SW480 (cell line): ENCODE measurements at regions not wholly inside any gene's neighbourhood (a gene's known extent, or its start where the extent isn't known, plus 50 kb on each side); places are given as distances from the start of the nearest gene placed in this dataset.

Experiments
- DNase-seq: peaks from one replicate; pipeline ENCODE4 v3.0.0-alpha.2; 2016; ENCODE audit warnings: low spot score

GRCh38 chr16:73529303-73530012, 481.5 kb upstream of the ZFHX3 start:
- DNase-seq: no peak

- DNase-seq: peak; percentile 25
These were observed 479.3 kb upstream of the ZFHX3 start for GRCh38 chr16:73527187-73527586.

- no peak for DNase-seq
These were observed 478.3 kb upstream of the ZFHX3 start for GRCh38 chr16:73526011-73526804.

GRCh38 chr16:73523209-73523608, 475.3 kb upstream of the ZFHX3 start:
- DNase-seq: no peak

- no peak for DNase-seq
These were observed 473.6 kb upstream of the ZFHX3 start for GRCh38 chr16:73521499-73521898.

- no peak for DNase-seq
These were observed 467.7 kb upstream of the ZFHX3 start for GRCh38 chr16:73515616-73516015.

GRCh38 chr16:73510852-73511251, 462.9 kb upstream of the ZFHX3 start:
- DNase-seq: no peak

- no peak for DNase-seq
These were observed 458.7 kb upstream of the ZFHX3 start for GRCh38 chr16:73506568-73507056.

GRCh38 chr16:73505577-73505976, 457.6 kb upstream of the ZFHX3 start:
- DNase-seq: no peak

- DNase-seq: no peak
These were observed 457.0 kb upstream of the ZFHX3 start for GRCh38 chr16:73504591-73505575.

- DNase-seq: no peak
These were observed 455.2 kb upstream of the ZFHX3 start for GRCh38 chr16:73503093-73503492.

- no peak for DNase-seq
These were observed 451.3 kb upstream of the ZFHX3 start for GRCh38 chr16:73499276-73499675.

- no peak for DNase-seq
These were observed 438.0 kb upstream of the ZFHX3 start for GRCh38 chr16:73485880-73486279.

- no peak for DNase-seq
These were observed 436.2 kb upstream of the ZFHX3 start for GRCh38 chr16:73483934-73484711.

- no peak for DNase-seq
These were observed 435.3 kb upstream of the ZFHX3 start for GRCh38 chr16:73483076-73483791.

- no peak for DNase-seq
These were observed 434.4 kb upstream of the ZFHX3 start for GRCh38 chr16:73482310-73482709.

- no peak for DNase-seq
These were observed 432.5 kb upstream of the ZFHX3 start for GRCh38 chr16:73480381-73480780.

GRCh38 chr16:73473713-73474112, 425.8 kb upstream of the ZFHX3 start:
- no peak for DNase-seq

- DNase-seq: no peak
These were observed 416.9 kb upstream of the ZFHX3 start for GRCh38 chr16:73464834-73465233.

- DNase-seq: no peak
These were observed 411.7 kb upstream of the ZFHX3 start for GRCh38 chr16:73459586-73459985.

- DNase-seq: no peak
These were observed 409.9 kb upstream of the ZFHX3 start for GRCh38 chr16:73457851-73458250.
